HCT116 (cell line): ENCODE measurements at regions not wholly inside any gene's neighbourhood (a gene's known extent, or its start where the extent isn't known, plus 50 kb on each side); places are given as distances from the start of the nearest gene placed in this dataset.

Experiments used
- ATAC-seq: fragments of 200-7000 bp; cut with Tn5 transposase; 2 replicates; pipeline ENCODE4 v1.9.1; 2020; ENCODE audit warnings: mild to moderate bottlenecking, moderate library complexity
- BruUV-seq: library from RNA; stranded (reverse); fragments of 400-500 nt; replicated peaks from 2 replicates; lab custom pipeline; 2021; lab: Mats Ljungman, UMichigan
- CTCF ChIA-PET: fragments of 300-600 bp; sonication (Branson Sonifier 250); formaldehyde crosslinking; loops from one replicate; lab custom pipeline; 2021; ENCODE audit warnings: antibody characterized with exemption; lab: Charles Lee
- POLR2A ChIA-PET: fragments of 300-600, 350-600 bp; sonication (Branson Sonifier 250); formaldehyde crosslinking; loops from one replicate; lab custom pipeline; 2021; ENCODE audit warnings: antibody characterized with exemption; lab: Charles Lee
- RAD21 ChIA-PET, 2 experiments: fragments of 300-600 bp; sonication (Branson Sonifier 250); formaldehyde crosslinking; loops; one replicate each; lab custom pipeline; 2023; ENCODE audit warnings: low total read pairs in 2 of 2; ENCODE audit not compliant: uncharacterized antibody in 2 of 2, unreplicated experiment in 2 of 2, low non-redundant PET in 1 of 2; lab: Charles Lee
- DNase-seq: peaks from one replicate; pipeline ENCODE4 v3.0.0-alpha.2; 2010; ENCODE audit warnings: low read depth, low spot score
- H2AFZ ChIP-seq: fragments of 200-600 bp; shearing (Covaris generic), sonication (generic); 2 replicates; pipeline ENCODE4 v1.6.1; 2017; ENCODE audit warnings: low read depth, mixed run types, mixed read lengths, antibody characterized with exemption, low read length; ENCODE audit not compliant: poor library complexity, severe bottlenecking
- H3K27ac ChIP-seq: 2 replicates; pipeline ENCODE4 v1.5.1; 2012; ENCODE audit warnings: low read depth, low read length
- H3K27me3 ChIP-seq: fragments of 200-600 bp; sonication (generic); 2 replicates; pipeline ENCODE4 v1.6.1; 2016; ENCODE audit warnings: mixed run types, low read length, mixed read lengths; ENCODE audit not compliant: insufficient read depth
- H3K36me3 ChIP-seq, 2 experiments: fragments of 200-500 bp in 1 of 2; fragments of 200-600 bp in 1 of 2; sonication (Bioruptor generic) in 1 of 2; sonication (generic) in 1 of 2; 2 replicates each; pipeline versions ENCODE4 v1.5.1 to v1.6.1; 2014 to 2016; ENCODE audit warnings: low read length in 2 of 2, inconsistent platforms in 1 of 2, mixed read lengths in 1 of 2, mixed run types in 1 of 2; ENCODE audit not compliant: insufficient read depth in 2 of 2, control insufficient read depth in 1 of 2
- H3K4me1 ChIP-seq, 2 experiments: fragments of 200-600 bp in 1 of 2; sonication (generic) in 1 of 2; 2 replicates each; pipeline versions ENCODE4 v1.5.1 to v1.6.1; 2012 to 2017; ENCODE audit warnings: low read length in 2 of 2, inconsistent platforms in 1 of 2, mild to moderate bottlenecking in 1 of 2, mixed read lengths in 1 of 2, mixed run types in 1 of 2, moderate library complexity in 1 of 2; ENCODE audit not compliant: insufficient read depth in 2 of 2, control insufficient read depth in 1 of 2
- H3K4me2 ChIP-seq: fragments of 200-600 bp; sonication (generic); 2 replicates; pipeline ENCODE4 v1.6.1; 2017; ENCODE audit warnings: mixed run types, low read length, mixed read lengths
- H3K4me3 ChIP-seq, 2 experiments: fragments of 200-600 bp in 1 of 2; sonication (generic) in 1 of 2; replicated peaks in 1 of 2; 2 replicates each; pipeline ENCODE4 v1.5.1; 2011 to 2016; ENCODE audit warnings: low read length in 2 of 2, control low read depth in 1 of 2, low read depth in 1 of 2, mild to moderate bottlenecking in 1 of 2, mixed read lengths in 1 of 2, mixed run types in 1 of 2
- H3K79me2 ChIP-seq: fragments of 200-600 bp; sonication (generic); 2 replicates; pipeline ENCODE4 v1.6.1; 2017; ENCODE audit warnings: mild to moderate bottlenecking, mixed run types, low read length, moderate library complexity, mixed read lengths; ENCODE audit not compliant: insufficient read depth
- H3K9ac ChIP-seq: fragments of 200-600 bp; sonication (generic); 2 replicates; pipeline ENCODE4 v1.6.1; 2016; ENCODE audit warnings: low read length, mixed read lengths
- H3K9me2 ChIP-seq: fragments of 200-600 bp; sonication (generic), shearing (Covaris generic); 2 replicates; pipeline ENCODE4 v1.6.1; 2017; ENCODE audit warnings: mixed run types, mild to moderate bottlenecking, moderate library complexity; ENCODE audit not compliant: insufficient read depth
- H3K9me3 ChIP-seq, 2 experiments: fragments of 200-500 bp in 1 of 2; fragments of 200-600 bp in 1 of 2; sonication (Bioruptor generic) in 1 of 2; sonication (generic) in 1 of 2; 2 replicates each; pipeline ENCODE4 v1.6.1; 2014 to 2017; ENCODE audit warnings: low read length in 2 of 2, mixed read lengths in 2 of 2, inconsistent platforms in 1 of 2, low read depth in 1 of 2, mild to moderate bottlenecking in 1 of 2, mixed run types in 1 of 2, moderate library complexity in 1 of 2; ENCODE audit not compliant: control insufficient read depth in 1 of 2, insufficient read depth in 1 of 2
- H4K20me1 ChIP-seq: fragments of 200-600 bp; sonication (generic), shearing (Covaris generic); 2 replicates; pipeline ENCODE4 v1.6.1; 2017; ENCODE audit warnings: mixed run types, mild to moderate bottlenecking, moderate library complexity; ENCODE audit not compliant: insufficient read depth
- CEBPB ChIP-seq: IDR thresholded peaks from 2 replicates; pipeline ENCODE4 v1.6.1; 2012; ENCODE audit warnings: low read depth
- JUND ChIP-seq: IDR thresholded peaks from 2 replicates; pipeline ENCODE4 v1.6.1; 2012
- MAX ChIP-seq: IDR thresholded peaks from 2 replicates; pipeline ENCODE4 v1.6.1; 2012
- POLR2AphosphoS5 ChIP-seq: IDR thresholded peaks from 2 replicates; pipeline ENCODE4 v1.6.1; 2011; ENCODE audit warnings: mild to moderate bottlenecking, low read depth, low read length, moderate library complexity
- RAD21 ChIP-seq: IDR thresholded peaks from 2 replicates; pipeline ENCODE4 v1.6.1; 2012; ENCODE audit warnings: low read depth, mild to moderate bottlenecking
- SIN3A ChIP-seq: IDR thresholded peaks from 2 replicates; pipeline ENCODE4 v1.6.1; 2012; ENCODE audit warnings: low read depth
- SRF ChIP-seq: IDR thresholded peaks from 2 replicates; pipeline ENCODE4 v1.6.1; 2012; ENCODE audit warnings: low read depth
- intact Hi-C: fragments of 100-400 bp; cut with micrococcal nuclease; formaldehyde crosslinking; loops from 2 replicates; pipeline ENCODE4 v1.10.0; 2022
- TF ChIP-seq, protein P1 (sequence below): IDR thresholded peaks from 2 replicates; pipeline ENCODE4 v1.6.1; 2012

GRCh38 chr9:23638011-23638410, 188.0 kb downstream of the ELAVL2 start:
- H3K9me3 ChIP-seq = peaks cover 8 to 42% of the 10 kb centered on the region in 2 experiments; a peak in 2 of 4 replicates
- TF ChIP-seq, protein P1, sequence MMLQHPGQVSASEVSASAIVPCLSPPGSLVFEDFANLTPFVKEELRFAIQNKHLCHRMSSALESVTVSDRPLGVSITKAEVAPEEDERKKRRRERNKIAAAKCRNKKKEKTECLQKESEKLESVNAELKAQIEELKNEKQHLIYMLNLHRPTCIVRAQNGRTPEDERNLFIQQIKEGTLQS = no peak
- TF ChIP-seq CEBPB (no peak), RAD21 (no peak), MAX (no peak)
- no peak overlapping the region for H3K4me3 ChIP-seq
- H2AFZ ChIP-seq = no peak overlapping the region
- H3K4me2 ChIP-seq = no peak overlapping the region
- H3K36me3 ChIP-seq = no peaks in the 10 kb centered on the region
- no peaks in the 10 kb centered on the region for H3K79me2 ChIP-seq
- no peak for ATAC-seq
- no peaks in the 10 kb centered on the region for H3K4me1 ChIP-seq
- H3K27ac ChIP-seq = no peak overlapping the region
- no TSS peak for BruUV-seq
- no peak overlapping the region for H3K9ac ChIP-seq
- H3K9me2 ChIP-seq = no peaks in the 10 kb centered on the region
- DNase-seq = no peak
- POLR2A ChIA-PET = no interaction called here
- RAD21 ChIA-PET = no interaction called here
- no peaks in the 10 kb centered on the region for H4K20me1 ChIP-seq
- CTCF ChIA-PET = no interaction called here
- H3K27me3 ChIP-seq = no peaks in the 10 kb centered on the region
- intact Hi-C loops = no loop called here

DNA sequence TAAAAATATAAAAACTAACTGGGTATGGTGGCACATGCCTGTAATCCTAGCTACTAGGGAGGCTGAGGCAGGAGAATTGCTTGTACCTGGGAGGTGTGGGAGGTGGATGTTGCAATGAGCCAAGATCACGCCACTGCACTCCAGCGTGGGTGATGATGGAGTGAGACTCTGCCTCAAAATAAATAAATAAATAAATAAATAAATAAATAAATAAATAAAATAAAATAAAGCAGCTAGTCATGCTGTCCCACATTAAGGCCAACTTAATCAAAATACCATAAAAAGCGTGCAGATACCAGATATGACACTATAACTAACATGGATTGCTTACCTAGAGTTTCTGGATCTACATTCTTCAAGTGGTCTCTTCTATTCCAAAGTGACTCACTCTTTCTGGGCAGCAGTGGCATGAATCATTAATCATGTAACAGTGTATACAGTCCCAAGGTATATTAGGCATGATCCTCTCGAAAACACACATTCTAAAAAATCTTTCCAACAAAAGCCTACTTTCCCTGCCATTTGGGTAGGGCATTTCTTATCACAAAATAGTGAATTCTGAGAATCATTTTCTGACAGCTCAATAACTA, 187.1 kb downstream of the ELAVL2 start:
- BruUV-seq = no TSS peak
- H3K27me3 ChIP-seq = no peaks in the 10 kb centered on the region
- H3K36me3 ChIP-seq = no peaks in the 10 kb centered on the region
- TF ChIP-seq SIN3A = no peak
- TF ChIP-seq JUND = no peak
- TF ChIP-seq RAD21 = no peak
- TF ChIP-seq POLR2AphosphoS5 = no peak
- no peak for TF ChIP-seq SRF
- ChIA-PET RAD21 (no interaction called here), CTCF (no interaction called here), POLR2A (no interaction called here)
- DNase-seq (no peak), ATAC-seq (no peak)
- H3K9ac ChIP-seq = no peak overlapping the region
- H3K4me3 ChIP-seq = no peak overlapping the region
- H3K9me3 ChIP-seq = peaks cover 8 to 44% of the 10 kb centered on the region in 2 experiments; a peak in 2 of 4 replicates
- no peaks in the 10 kb centered on the region for H4K20me1 ChIP-seq
- intact Hi-C loops = no loop called here
- H3K4me1 ChIP-seq = no peaks in the 10 kb centered on the region
- H3K9me2 ChIP-seq = no peaks in the 10 kb centered on the region
- H3K4me2 ChIP-seq = no peak overlapping the region
- no peaks in the 10 kb centered on the region for H3K79me2 ChIP-seq
- no peak overlapping the region for H2AFZ ChIP-seq
- no peak overlapping the region for H3K27ac ChIP-seq
